SK-N-SH treated with all-trans-retinoic acid at 6 μM for 48 hours (cell line): ENCODE measurements at regions not wholly inside any gene's neighbourhood (a gene's known extent, or its start where the extent isn't known, plus 50 kb on each side); places are given as distances from the start of the nearest gene placed in this dataset.

Source experiments
- ARNTL ChIP-seq: fragments of 450-650 bp; formaldehyde crosslinking; IDR thresholded peaks from 2 replicates; pipeline ENCODE4 v1.5.0; 2020; ENCODE audit warnings: low read depth, mild to moderate bottlenecking, moderate library complexity, borderline replicate concordance
- CREB5 ChIP-seq: fragments of 250-450 bp; sonication (Bioruptor Pico); IDR thresholded peaks from 2 replicates; pipeline ENCODE4 v1.5.1; 2020; ENCODE audit warnings: low read depth, mild to moderate bottlenecking, moderate library complexity
- ISL1 ChIP-seq: fragments of 250-450 bp; sonication (Bioruptor Pico); IDR thresholded peaks from 2 replicates; pipeline ENCODE4 v2.1.2; 2022; ENCODE audit warnings: mild to moderate bottlenecking, moderate library complexity
- PATZ1 ChIP-seq: fragments of 250-450 bp; sonication (Bioruptor Pico); IDR thresholded peaks from 2 replicates; pipeline ENCODE4 v1.8.0; 2020; ENCODE audit warnings: mild to moderate bottlenecking, moderate library complexity, borderline replicate concordance
- POU6F1 ChIP-seq: fragments of 250-450 bp; sonication (Bioruptor Pico); IDR thresholded peaks from 2 replicates; pipeline ENCODE4 v1.8.0; 2021; ENCODE audit warnings: low read depth, mild to moderate bottlenecking, moderate library complexity, borderline replicate concordance
- PPARA ChIP-seq: fragments of 250-450 bp; sonication (Bioruptor Pico); IDR thresholded peaks from 2 replicates; pipeline ENCODE4 v1.5.0; 2020; ENCODE audit warnings: mild to moderate bottlenecking, borderline replicate concordance
- RARB ChIP-seq: fragments of 250-450 bp; sonication (Bioruptor Pico); IDR thresholded peaks from 2 replicates; pipeline ENCODE4 v1.8.0; 2021; ENCODE audit warnings: mild to moderate bottlenecking, moderate library complexity
- SNAI2 ChIP-seq: fragments of 250-450 bp; sonication (Bioruptor Pico); IDR thresholded peaks from 2 replicates; pipeline ENCODE4 v1.5.0; 2020; ENCODE audit warnings: mild to moderate bottlenecking, moderate library complexity
- TOX ChIP-seq: fragments of 250-450 bp; sonication (Bioruptor Pico); IDR thresholded peaks from 2 replicates; pipeline ENCODE4 v1.8.0; 2021; ENCODE audit warnings: mild to moderate bottlenecking, moderate library complexity, borderline replicate concordance
- TSHZ2 ChIP-seq: fragments of 250-450 bp; sonication (Bioruptor Pico); IDR thresholded peaks from 2 replicates; pipeline ENCODE4 v1.5.0; 2020; ENCODE audit warnings: mild to moderate bottlenecking, moderate library complexity
- ZFP3 ChIP-seq: fragments of 250-450 bp; sonication (Bioruptor Pico); IDR thresholded peaks from 2 replicates; pipeline ENCODE4 v1.5.0; 2020; ENCODE audit warnings: mild to moderate bottlenecking, moderate library complexity
- ZFP30 ChIP-seq: fragments of 450-650 bp; formaldehyde crosslinking; IDR thresholded peaks from 2 replicates; pipeline ENCODE4 v1.5.0; 2022; ENCODE audit warnings: mild to moderate bottlenecking, moderate library complexity

- TF ChIP-seq TOX (no peak), ZFP3 (CRISPR knock-in tag) (no peak), ARNTL (CRISPR knock-in tag) (no peak), CREB5 (CRISPR knock-in tag) (no peak), PATZ1 (CRISPR knock-in tag) (no peak), POU6F1 (CRISPR knock-in tag) (no peak), RARB (CRISPR knock-in tag) (no peak), SNAI2 (CRISPR knock-in tag) (no peak), PPARA (CRISPR knock-in tag) (no peak), ISL1 (CRISPR knock-in tag) (no peak), ZFP30 (CRISPR knock-in tag) (no peak), TSHZ2 (no peak)
Measured at GRCh38 chr11:130802567-130802966, 113.7 kb downstream of the SNX19 start.
